ENCODE measurements at regions not wholly inside any gene's neighbourhood (a gene's known extent, or its start where the extent isn't known, plus 50 kb on each side); places are given as distances from the start of the nearest gene placed in this dataset.

DNA sequence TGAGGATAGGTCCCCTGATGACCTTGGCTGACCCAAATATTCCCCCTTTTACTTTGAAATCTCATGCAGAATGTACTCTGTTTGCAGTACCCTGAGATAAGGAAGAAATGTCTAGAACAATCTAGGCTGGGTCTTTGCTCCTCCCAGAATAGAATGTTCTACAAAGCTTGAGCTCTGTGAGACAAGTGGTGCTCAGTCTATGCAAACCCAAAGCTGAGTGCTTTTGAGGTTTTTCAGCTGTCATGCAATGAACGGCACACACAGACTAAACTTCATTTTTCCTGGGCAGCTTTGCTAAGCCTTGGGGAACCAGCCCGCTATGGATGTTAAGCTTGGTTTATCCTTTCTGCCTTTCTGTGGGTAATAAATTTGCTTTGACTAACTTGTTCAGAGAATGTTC is 513.6 kb downstream of the FAT4 start:
- DNase-seq: no peak

DNA sequence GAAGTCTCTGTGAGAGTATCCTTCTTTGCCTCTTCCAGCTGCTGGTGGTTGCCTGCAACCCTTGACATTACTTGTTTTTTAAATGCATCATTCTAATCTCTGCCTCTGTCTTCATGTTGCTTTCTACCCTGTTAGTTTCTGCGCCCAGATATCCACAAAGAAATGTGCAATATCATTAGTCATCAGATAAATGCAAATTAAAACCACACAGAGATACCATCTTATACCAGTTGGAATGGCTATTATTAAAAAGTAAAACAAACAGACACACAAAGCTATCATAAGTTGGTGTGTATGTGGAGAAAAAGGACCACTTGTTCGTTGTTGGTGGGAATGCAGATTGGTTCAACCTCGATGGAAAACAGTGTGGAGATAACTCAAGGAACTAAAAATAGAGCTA is 517.4 kb downstream of the FAT4 start:
- DNase-seq: no peak

DNA sequence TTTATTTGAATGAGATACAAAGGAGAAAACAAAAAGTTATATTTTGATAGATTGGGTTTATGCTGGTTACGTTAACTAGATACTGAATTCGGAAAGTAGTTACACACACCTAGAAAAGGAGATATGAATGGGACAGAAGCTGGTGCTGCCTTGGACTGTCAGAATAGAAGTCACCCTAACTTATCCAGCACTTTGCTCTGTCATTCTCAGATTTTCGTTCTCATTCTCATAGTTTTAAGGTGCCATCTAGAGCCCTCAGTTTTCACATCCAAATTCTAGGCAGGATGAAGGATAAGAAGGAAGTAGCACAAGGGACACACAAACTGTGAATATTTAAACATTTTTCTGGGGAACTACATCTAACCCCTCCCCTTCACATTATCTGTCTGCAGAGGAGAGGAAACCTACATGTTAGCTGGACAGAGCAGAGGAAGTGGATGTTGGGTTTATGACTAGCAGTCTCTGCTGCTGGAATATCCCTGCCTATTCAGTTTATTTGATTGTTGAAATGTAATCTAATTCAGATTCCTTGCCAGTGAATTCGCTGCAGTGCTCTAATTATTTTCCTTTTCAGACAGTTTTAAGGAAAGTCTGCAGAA is 521.9 kb downstream of the FAT4 start:
- no peak for DNase-seq

DNA sequence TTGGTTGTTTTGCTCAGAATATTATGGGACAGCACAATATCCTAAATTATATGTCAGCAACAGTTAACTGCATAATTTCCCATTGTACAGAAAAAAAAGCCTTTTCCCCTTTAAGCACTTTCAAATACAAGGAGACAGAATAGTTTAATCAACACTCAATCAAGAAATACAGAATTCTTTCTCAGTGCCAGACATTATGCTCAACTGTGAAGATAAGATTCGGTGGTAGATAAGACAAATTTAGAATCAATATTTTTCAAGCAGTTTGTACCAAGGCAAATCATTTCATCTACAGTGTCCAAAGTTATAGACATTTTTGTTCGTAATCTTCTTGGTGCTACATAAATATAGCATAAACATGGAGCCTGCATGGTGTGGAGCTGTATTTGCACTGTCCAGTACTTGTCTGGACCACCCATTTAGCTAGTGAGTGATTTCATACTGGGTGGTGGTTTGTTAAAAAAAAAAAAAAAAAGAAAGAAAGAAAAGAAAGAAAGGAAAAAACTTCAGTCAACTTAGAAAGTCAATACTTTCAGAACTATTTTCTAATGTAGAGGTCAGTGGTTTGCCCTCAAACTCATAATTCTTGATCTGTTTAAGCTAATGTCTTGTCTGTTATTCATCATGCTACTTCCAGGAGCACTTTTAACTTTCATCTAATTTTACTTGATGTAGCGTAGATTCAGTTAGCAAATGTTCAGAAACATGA is 522.9 kb downstream of the FAT4 start:
- no peak for DNase-seq

DNA sequence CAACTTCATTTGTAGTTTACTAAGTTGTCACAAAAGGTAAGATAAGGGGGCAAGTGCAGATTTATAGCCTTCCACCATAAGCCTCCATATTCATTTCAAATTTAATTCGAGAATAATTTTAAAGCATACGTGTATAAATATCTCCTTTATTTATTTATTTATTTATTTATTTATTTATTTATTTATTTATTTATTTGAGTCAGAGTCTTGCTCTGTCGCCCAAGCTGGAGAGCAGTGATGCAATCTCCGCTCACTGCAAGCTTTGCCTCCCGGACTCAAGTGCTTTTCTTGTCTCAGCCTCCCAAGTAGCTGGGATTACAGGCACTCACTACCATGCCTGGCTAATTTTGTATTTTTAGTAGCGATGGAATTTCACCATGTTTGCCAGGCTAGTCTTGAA is 523.4 kb downstream of the FAT4 start:
- DNase-seq: no peak

DNA sequence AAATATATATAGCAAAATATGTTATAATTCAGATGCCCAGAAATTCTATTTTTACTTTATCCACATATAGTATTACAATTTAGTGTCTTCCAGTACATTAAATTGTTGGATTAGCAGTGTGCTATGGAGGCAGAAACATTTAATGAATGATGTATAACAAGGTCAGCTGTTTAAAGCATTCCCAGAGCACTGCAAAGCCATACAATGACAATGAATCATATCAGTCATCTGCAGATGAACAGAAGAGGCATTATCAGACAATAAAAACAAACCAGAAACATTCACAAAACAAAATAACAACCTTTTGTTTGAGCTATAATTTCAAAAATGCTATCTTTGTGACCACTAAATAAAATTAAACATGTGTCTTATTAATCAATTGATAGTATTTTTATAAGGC is 524.2 kb downstream of the FAT4 start:
- no peak for DNase-seq

DNA sequence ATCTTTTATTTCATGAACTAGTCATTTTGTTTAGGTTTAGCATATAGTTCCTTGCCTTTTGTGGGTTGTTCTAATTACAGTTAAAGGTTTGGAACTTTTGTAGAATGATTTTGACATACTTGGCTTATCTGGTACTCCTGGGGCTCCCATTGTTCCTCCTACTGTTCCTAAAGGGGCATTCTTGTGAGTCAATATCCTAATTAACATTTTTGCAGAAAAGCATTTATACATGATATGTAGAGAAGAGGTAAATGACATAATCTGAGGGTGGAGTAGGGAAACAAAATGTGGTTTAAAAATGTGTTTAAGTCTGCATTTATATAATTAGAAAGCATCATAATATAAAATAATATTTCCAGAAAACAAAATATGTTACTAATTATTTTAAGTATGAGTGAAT is 529.2 kb downstream of the FAT4 start:
- DNase-seq: no peak

DNA sequence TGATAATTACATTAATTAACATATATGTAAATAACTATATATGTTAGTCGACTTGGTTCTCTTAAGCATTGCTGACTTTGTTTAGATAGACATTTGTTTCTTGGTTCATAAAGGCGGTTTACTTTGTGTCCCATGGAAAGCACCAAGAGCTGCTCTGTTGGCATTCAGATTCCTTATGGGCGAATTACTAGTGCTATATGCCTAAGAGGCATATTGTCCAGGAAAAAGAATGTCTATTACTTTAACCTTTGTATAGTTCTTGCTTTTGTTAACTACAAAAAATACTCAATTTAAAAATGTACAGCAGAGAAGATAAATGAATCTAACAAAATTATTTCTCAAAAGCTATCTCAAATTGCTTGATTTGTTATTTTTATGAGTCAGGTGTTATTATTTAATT is 532.8 kb downstream of the FAT4 start:
- no peak for DNase-seq

DNA sequence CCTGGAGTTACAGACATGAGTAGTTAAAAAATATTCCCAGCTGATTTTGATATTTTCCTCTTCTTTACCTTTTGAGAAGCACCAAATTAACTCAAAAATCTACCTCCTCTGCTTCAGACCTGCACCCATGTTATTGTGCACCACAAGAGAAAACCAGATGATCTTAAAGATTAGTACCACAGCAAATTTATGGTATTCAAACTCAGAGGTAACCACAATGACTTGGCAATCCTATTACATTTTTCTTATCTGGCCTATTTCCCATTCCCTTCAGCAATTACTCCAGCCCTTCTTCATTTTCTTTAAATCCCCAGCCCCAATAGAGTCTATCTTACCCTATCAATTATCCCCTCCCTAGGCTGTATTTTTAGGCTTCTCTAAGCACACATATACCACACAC is 535.1 kb downstream of the FAT4 start:
- DNase-seq: no peak

DNA sequence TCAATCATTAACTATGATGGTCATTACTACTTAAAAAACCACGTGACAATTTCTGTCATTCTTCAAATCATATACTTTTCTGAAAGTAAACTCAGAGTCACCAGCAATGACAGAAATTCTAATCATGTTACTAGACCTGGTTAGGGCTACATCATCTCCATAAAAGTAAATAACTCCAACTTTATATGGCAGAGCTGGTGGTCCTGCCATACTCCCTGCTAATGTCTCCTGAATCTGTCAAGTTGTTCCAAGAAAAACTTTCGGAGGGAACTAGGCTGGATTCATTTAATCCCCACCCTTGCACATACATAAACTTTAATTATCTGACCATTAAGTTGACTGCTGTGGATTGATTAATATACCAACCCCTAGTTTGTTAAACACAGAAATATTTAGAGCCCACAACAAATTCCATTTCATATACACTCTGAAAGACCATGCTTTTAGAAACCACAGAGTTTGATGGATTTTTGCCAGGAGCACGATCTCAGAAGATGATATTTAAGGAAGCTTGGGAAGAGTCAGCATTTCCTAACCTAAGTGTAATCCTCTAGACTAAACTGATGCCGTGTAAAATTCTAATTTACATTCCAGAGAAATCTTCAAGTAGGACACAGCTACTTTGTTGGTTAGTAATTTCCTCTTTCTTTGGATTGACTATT is 577.0 kb downstream of the FAT4 start:
- no peak for DNase-seq

DNA sequence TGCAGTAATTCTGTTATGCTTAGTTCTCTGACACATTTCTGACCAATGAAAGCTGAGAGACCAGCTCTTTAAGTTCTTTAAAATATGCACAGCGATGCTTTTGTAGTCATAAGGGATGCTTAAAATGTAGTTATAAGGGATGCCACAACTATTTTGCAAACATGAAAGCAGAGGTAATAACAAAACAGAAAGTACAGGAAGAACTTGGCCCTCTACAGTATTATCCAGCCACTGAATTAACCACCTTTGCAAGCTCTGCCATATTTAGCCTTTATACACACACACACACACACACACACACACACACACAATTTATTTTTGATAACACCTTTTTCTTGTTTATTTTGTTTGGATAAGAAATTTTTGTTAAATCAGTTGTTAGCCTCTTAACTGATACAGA is 590.0 kb downstream of the FAT4 start:
- DNase-seq: no peak

DNA sequence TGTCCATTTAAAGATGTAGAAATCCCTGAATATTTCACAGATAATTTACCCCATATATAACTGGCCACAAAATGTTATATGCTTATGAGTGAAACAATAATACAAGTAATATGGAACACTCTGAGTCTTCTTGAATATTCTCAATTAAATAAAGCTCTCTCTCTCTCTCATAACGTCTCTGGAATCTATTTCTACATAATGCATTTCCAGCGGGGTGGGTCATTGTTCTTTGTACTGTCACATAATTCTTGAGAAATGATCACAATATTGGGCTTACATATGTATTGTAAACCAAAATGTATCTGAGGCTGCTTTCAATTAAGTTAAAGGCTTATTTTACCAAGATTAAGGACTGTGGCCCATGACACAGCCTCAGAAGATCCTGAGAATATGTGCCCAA is 596.3 kb downstream of the FAT4 start:
- no peak for DNase-seq

DNA sequence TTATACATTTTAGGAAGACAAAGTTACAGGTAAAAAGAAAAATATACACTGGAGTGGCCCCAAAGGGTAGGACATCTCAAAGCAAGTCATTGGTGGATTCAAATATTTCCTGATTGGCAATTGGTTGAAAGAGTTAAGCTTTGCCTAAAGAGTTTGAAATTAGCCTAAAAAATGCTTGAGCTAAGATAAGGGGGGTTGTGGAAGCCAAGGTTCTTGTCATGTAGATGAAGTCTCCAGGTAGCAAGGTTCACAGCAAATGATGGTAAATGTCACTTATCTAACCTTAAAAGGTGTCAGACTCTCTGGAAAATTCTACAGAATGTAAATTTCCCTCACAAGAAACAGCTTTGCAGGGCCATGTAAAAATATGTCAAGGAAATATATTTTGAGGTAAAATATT is 596.7 kb downstream of the FAT4 start:
- DNase-seq: no peak

DNA sequence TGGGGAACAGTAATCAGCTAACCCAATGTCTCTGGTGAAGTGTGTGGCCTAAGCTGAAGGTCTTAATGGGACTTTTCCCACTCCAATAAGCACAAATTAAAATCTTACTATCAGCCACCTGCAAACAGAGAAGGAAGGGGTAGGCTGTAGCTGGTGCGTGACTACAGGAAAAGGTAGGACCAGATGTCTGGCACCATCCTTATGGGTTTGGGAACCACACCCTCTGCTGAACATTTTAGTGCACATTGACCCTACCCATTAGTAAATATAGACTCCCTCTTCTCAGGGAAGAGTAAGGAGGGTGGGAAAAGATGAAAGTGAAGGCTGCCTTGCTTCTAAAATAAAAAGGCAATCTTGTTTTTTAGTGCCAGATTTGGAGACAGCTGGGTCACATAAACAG is 602.8 kb downstream of the FAT4 start:
- DNase-seq: no peak

DNA sequence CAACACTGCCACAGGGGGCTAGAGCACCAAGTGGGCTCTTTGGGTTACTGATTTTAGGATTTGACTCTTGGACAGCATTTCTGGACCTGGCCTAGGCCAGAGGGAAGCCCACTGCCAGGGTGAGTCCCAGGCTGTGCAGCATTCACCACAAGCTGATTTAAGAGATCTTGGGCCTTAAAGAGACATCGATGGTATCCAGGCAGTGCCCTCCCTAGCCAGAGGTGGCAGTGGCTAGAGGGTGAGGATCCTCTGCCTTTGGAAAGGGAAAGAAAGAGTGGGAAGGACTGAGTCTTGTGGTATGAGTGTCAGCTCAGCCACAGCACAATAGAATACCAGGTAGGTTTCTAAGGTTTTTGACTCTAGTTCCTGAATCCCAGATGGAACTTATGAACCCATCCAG is 613.9 kb downstream of the FAT4 start:
- no peak for DNase-seq

DNA sequence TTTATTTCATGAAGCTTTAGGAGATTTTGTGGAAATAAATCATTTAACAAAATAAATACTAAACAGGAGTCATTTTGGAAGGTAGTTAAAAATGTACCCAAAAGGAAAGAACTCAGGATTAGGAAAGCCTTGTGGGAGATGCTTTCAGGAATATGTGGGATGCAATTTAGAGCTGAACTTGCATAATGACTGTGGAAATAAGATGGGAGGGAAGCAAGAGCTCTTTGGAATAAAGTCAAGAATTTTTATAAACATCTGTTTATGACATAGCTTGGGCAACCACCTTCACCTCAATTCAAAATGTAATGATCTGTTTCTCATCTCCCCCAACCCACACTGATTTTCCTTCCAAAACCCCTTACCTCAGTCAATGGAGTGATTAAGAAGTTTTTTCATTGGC is 623.8 kb downstream of the FAT4 start:
- no peak for DNase-seq

DNA sequence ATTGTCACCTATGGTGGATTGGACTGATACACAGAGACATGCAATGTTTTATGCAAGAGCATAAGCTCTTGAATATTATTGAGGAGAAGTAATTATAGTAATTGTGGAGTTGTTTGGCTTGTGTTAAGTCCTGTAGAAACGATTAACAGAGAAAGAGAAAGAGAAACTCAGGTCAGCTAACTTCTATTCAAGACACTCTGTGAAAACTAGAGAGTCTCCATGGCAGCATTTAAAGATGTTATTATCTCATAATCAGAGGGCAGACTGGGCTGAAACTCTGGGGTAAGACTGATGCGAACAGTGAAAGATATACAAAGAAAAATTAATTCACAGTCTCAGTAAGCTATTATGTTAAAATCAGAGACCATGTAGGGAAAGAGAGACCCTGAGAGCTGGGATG is 625.7 kb downstream of the FAT4 start:
- no peak for DNase-seq

DNA sequence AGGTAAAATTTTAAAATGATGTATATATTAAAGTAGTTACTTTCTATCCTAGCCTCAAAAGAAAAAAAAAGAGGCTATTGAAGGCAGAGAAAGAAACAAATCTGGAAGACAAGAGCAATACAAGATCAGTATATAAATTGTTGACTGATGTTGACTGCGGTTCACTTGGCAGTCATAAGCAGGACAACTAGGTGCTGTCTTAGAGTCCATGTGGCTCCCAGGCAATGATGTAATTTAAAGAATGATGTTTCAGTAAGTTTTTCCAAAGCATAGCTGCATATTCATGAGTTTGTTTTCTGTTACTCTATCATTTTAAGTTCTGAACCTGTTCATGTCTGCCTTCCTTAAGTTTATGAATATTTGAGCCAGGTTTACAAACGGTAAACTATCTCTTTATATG is 630.2 kb downstream of the FAT4 start:
- DNase-seq: no peak

DNA sequence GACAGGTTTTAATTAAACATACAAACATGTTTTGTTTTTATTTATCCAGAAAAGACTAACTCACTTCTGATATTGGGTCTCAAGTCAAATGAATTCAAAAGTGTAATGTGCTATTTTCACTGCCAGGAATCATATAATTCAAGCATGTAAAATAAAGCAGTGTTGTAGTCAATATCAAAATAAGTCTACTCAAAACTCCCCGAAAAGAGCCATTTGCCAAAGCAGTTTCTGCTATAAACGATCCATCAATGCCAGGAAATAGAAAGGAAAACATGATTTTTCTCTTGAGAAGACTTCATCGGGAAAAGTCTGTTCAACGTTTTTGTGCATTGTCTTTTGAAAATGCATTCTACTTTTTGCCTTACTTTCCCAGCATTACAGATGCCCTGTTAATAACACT is 633.3 kb downstream of the FAT4 start:
- no peak for DNase-seq

DNA sequence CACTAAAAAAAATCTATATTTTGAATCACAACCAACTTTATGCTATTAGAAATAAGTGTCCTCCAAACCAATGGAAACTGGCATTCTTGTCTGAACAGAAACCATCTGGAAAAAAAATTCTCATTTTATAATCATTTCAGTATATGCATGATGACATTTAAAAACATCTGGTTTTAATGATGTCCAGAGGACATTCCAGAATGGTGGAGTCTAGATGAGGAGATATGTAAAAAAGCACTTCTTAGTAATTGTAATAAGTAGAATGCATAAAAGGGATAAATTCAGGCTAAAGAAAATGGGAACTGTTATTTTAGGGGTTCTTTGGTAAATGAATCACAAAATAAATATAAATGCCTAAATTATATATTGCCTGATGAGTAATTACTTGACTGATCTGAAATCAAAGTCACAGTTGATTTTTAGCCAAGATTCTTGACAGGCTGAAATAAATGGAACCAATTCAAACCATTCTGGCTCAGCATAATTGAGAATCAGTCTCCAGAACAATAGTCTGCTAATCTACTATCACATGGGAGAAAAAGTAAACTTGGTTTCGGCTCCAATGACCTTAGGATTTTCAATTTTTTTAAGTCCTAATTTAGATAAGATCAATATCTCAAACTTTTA is 636.6 kb downstream of the FAT4 start:
- DNase-seq: no peak

DNA sequence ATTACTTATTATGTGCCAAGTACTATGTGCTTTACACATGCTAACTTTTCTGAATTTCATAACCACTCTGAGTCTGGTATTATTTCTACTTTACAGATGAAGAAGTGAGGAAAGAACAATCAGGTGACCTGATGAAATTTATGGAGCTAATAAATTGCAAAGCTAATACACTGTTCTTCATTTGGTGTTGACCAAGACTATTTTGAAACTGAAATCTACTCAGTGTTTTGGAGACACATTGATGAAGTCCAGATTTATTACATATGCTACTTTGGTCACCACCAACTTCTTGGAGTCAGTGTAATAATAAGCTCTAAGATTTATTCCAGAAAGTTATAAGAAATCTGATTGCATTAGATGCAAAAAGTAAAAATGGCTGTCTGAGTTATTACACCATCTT is 637.9 kb downstream of the FAT4 start:
- DNase-seq: no peak

DNA sequence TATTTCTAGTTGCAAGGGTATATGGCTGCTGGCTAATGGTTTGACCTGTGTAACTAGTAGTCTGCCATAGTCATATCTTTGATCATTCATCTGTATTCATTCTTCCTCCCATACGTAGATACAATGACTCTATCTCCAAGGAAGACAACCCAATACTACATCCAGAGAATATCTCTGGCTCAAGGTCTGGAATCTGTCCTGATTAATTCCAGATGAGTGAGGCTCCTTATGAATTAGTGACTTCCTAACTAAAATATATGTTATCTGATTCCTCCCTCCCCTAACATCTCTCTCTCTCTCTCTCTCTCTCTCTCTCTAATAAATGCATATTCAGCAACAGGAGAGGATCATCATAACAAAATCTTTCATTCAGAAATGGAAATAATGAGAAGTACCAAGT is 641.5 kb downstream of the FAT4 start:
- no peak for DNase-seq

DNA sequence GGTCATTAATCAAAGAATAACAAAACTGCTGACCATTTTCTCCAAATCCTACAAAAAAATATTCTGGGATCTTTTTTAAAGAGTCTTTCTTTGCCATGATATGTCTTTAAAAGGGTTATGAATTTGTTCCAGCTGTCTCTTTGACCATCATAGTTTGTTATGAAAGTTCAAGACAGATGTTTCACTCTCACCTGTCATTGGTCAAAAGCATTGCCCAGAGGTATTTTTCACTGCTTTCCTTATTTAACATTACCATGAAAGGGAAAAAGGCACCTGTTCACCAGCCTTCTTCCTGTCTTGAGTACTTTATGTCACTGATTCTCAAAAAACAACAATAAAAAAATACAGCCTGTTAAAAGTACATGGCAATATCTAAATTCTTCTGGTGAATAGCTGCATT is 643.8 kb downstream of the FAT4 start:
- DNase-seq: no peak

DNA sequence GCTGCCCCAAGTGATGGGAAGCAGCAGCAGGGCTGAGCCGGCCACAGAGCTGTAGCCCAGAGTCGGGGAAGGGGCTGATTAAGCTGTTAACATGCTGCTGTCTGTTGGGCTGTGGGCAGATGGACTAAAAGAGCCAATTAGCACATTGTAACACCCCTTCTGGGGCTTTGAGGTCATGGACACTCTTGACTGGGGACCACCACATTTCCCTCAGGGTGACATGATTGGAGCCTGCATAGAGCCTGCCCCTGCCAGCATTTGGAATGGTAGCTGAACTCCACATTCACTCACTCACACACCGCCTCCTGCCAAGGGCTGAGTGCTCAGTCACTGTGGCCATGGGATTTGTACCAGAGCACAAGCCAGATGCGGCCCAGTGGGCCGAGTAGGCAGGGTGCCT is 646.9 kb downstream of the FAT4 start:
- no peak for DNase-seq

Measured in T1000 (cell line).